ENCODE measurements at regions not wholly inside any gene's neighbourhood (a gene's known extent, or its start where the extent isn't known, plus 50 kb on each side); places are given as distances from the start of the nearest gene placed in this dataset.

- no peak for TF ChIP-seq CTCF (IDR thresholded peaks at IDR 0.05; ENCODE audit: low read depth, low read length, poor library complexity, severe bottlenecking)
- TF ChIP-seq EZH2phosphoT487 (IDR thresholded peaks at IDR 0.05; ENCODE audit: borderline replicate concordance, low read length), result no peak
These were observed 397.4 kb upstream of the SALL3 start for GRCh38 chr18:78582181-78582709.
